ENCODE measurements at regions not wholly inside any gene's neighbourhood (a gene's known extent, or its start where the extent isn't known, plus 50 kb on each side); places are given as distances from the start of the nearest gene placed in this dataset.

GRCh38 chr5:74990194-74990593 lies 62.2 kb downstream of the GCNT4 start:
- H3K79me2 ChIP-seq (ENCODE audit: insufficient read depth, low read length): no peaks in the 10 kb centered on the region
- ChIA-PET RAD21 (ENCODE audit: low non-redundant PET in 1 of 2, low total read pairs in 2 of 2, uncharacterized antibody in 2 of 2, unreplicated experiment in 2 of 2) (no interaction called here), CTCF (no interaction called here), POLR2A (no interaction called here)
- no peaks in the 10 kb centered on the region for H3K36me3 ChIP-seq (ENCODE audit: control insufficient read depth in 1 of 2, insufficient read depth in 2 of 2, low read length in 2 of 2)
- H3K4me1 ChIP-seq (ENCODE audit: control insufficient read depth in 1 of 2, insufficient read depth in 2 of 2, low read length in 2 of 2): no peaks in the 10 kb centered on the region
- DNase-seq (ENCODE audit: low read depth, low spot score): no peak
- H2AFZ ChIP-seq (ENCODE audit: low read depth, low read length, poor library complexity, severe bottlenecking): no peak overlapping the region
- H3K4me2 ChIP-seq (ENCODE audit: low read length): no peak overlapping the region
- no peak for ATAC-seq
- no peak overlapping the region for H3K9ac ChIP-seq (ENCODE audit: low read length)
- intact Hi-C loops (cut with micrococcal nuclease): no loop called here
- H3K27me3 ChIP-seq (ENCODE audit: insufficient read depth, low read length): no peaks in the 10 kb centered on the region
- H4K20me1 ChIP-seq (ENCODE audit: insufficient read depth): no peaks in the 10 kb centered on the region
- no peak overlapping the region for H3K27ac ChIP-seq (ENCODE audit: low read depth, low read length)
- no peaks in the 10 kb centered on the region for H3K9me3 ChIP-seq (ENCODE audit: control insufficient read depth in 1 of 2, insufficient read depth in 1 of 2, low read depth in 1 of 2, low read length in 2 of 2)
- TF ChIP-seq ZBTB33 (IDR thresholded peaks at IDR 0.05; ENCODE audit: extremely low read depth, insufficient replicate concordance, low read length): no peak
- no peak for TF ChIP-seq SIN3A (IDR thresholded peaks at IDR 0.05; ENCODE audit: low read depth)
- no peak for TF ChIP-seq ZFX (IDR thresholded peaks at IDR 0.05)
- TF ChIP-seq SRF (IDR thresholded peaks at IDR 0.05; ENCODE audit: low read depth): no peak
- TF ChIP-seq JUND (IDR thresholded peaks at IDR 0.05): no peak
- no peak for TF ChIP-seq EGR1 (IDR thresholded peaks at IDR 0.05; ENCODE audit: low read depth)
- TF ChIP-seq ATF3 (IDR thresholded peaks at IDR 0.05): no peak
- TF ChIP-seq CTCF (IDR thresholded peaks at IDR 0.05 in 2 of 3, conservative IDR thresholded peaks at IDR 0.05 in 1 of 3; ENCODE audit: borderline replicate concordance in 1 of 3, insufficient read depth in 1 of 3, low read depth in 2 of 3, low read length in 2 of 3): no peak
- TF ChIP-seq POLR2AphosphoS5 (IDR thresholded peaks at IDR 0.05; ENCODE audit: low read depth, low read length): no peak
- no peak for TF ChIP-seq CEBPB (IDR thresholded peaks at IDR 0.05; ENCODE audit: low read depth)
- TF ChIP-seq RAD21 (IDR thresholded peaks at IDR 0.05; ENCODE audit: low read depth): no peak
- no peak for TF ChIP-seq YY1 (IDR thresholded peaks at IDR 0.05; ENCODE audit: extremely low read depth, insufficient replicate concordance, low read depth, low read length)
- no peak for TF ChIP-seq POLR2A (IDR thresholded peaks at IDR 0.05; ENCODE audit: borderline replicate concordance, extremely low read depth, insufficient read depth, insufficient read length)
- TF ChIP-seq ZNF274 (IDR thresholded peaks at IDR 0.05; ENCODE audit: low read depth, low read length): no peak
- TF ChIP-seq EZH2phosphoT487 (IDR thresholded peaks at IDR 0.05; ENCODE audit: borderline replicate concordance): no peak
- TF ChIP-seq SP1 (IDR thresholded peaks at IDR 0.05; ENCODE audit: low read depth): no peak
- TF ChIP-seq MAX (IDR thresholded peaks at IDR 0.05): no peak
- no TSS peak for BruUV-seq (replicated peaks)
- H3K9me2 ChIP-seq (ENCODE audit: insufficient read depth): no peaks in the 10 kb centered on the region
- H3K4me3 ChIP-seq (replicated peaks in 1 of 2; ENCODE audit: low read depth in 1 of 2, low read length in 2 of 2): no peak overlapping the region
